ENCODE measurements at regions not wholly inside any gene's neighbourhood (a gene's known extent, or its start where the extent isn't known, plus 50 kb on each side); places are given as distances from the start of the nearest gene placed in this dataset.

GRCh38 chr1:38277646-38278045 is 231.1 kb upstream of the POU3F1 start:
- 0 out of 2 replicates have a peak, but pooled peaks cover 3% of the 10 kb centered on the region for H3K27me3 ChIP-seq (ENCODE audit: insufficient read depth, low read length)
- no peaks in the 10 kb centered on the region for H3K9me2 ChIP-seq (ENCODE audit: low read depth, low read length)
- no peaks in the 10 kb centered on the region for H3K36me3 ChIP-seq (ENCODE audit: insufficient read depth, low read length)
- H3K4me2 ChIP-seq (ENCODE audit: low read length) = no peak overlapping the region
- no peaks in the 10 kb centered on the region for H4K20me1 ChIP-seq (ENCODE audit: insufficient read depth, low read length)
- no peaks in the 10 kb centered on the region for H3K79me2 ChIP-seq (ENCODE audit: insufficient read depth, low read length)
- H3F3A ChIP-seq (ENCODE audit: insufficient read depth, low read length) = no peaks in the 10 kb centered on the region
- H2AFZ ChIP-seq (ENCODE audit: low read length) = no peak overlapping the region
- no peak overlapping the region for H3K9ac ChIP-seq (ENCODE audit: low read length)
- no peak overlapping the region for H3K4me3 ChIP-seq (ENCODE audit: low read depth, low read length, poor library complexity, severe bottlenecking)
- H3K27ac ChIP-seq (ENCODE audit: low read depth, low read length, poor library complexity, severe bottlenecking) = no peak overlapping the region
- no peaks in the 10 kb centered on the region for H3K9me3 ChIP-seq (ENCODE audit: low read length)
- TF ChIP-seq EZH2 (IDR thresholded peaks at IDR 0.05; ENCODE audit: borderline replicate concordance, low read length) = no peak
- TF ChIP-seq, protein P1, sequence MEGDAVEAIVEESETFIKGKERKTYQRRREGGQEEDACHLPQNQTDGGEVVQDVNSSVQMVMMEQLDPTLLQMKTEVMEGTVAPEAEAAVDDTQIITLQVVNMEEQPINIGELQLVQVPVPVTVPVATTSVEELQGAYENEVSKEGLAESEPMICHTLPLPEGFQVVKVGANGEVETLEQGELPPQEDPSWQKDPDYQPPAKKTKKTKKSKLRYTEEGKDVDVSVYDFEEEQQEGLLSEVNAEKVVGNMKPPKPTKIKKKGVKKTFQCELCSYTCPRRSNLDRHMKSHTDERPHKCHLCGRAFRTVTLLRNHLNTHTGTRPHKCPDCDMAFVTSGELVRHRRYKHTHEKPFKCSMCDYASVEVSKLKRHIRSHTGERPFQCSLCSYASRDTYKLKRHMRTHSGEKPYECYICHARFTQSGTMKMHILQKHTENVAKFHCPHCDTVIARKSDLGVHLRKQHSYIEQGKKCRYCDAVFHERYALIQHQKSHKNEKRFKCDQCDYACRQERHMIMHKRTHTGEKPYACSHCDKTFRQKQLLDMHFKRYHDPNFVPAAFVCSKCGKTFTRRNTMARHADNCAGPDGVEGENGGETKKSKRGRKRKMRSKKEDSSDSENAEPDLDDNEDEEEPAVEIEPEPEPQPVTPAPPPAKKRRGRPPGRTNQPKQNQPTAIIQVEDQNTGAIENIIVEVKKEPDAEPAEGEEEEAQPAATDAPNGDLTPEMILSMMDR (IDR thresholded peaks at IDR 0.05; ENCODE audit: low read length) = no peak
- no peaks in the 10 kb centered on the region for H3K4me1 ChIP-seq (ENCODE audit: insufficient read depth, low read length, severe bottlenecking)

GRCh38 chr1:38275960-38276359 is 229.4 kb upstream of the POU3F1 start:
- H3K27me3 ChIP-seq (ENCODE audit: insufficient read depth, low read length) = 0 out of 2 replicates have a peak, but pooled peaks cover 3% of the 10 kb centered on the region
- no peak overlapping the region for H3K9ac ChIP-seq (ENCODE audit: low read length)
- no peaks in the 10 kb centered on the region for H3F3A ChIP-seq (ENCODE audit: insufficient read depth, low read length)
- no peaks in the 10 kb centered on the region for H3K4me1 ChIP-seq (ENCODE audit: insufficient read depth, low read length, severe bottlenecking)
- H3K27ac ChIP-seq (ENCODE audit: low read depth, low read length, poor library complexity, severe bottlenecking) = no peak overlapping the region
- H3K4me3 ChIP-seq (ENCODE audit: low read depth, low read length, poor library complexity, severe bottlenecking) = no peak overlapping the region
- H2AFZ ChIP-seq (ENCODE audit: low read length) = no peak overlapping the region
- H4K20me1 ChIP-seq (ENCODE audit: insufficient read depth, low read length) = no peaks in the 10 kb centered on the region
- no peaks in the 10 kb centered on the region for H3K36me3 ChIP-seq (ENCODE audit: insufficient read depth, low read length)
- TF ChIP-seq EZH2 (IDR thresholded peaks at IDR 0.05; ENCODE audit: borderline replicate concordance, low read length) = no peak
- TF ChIP-seq, protein P1 (IDR thresholded peaks at IDR 0.05; ENCODE audit: low read length) = no peak
- H3K9me2 ChIP-seq (ENCODE audit: low read depth, low read length) = no peaks in the 10 kb centered on the region
- no peaks in the 10 kb centered on the region for H3K9me3 ChIP-seq (ENCODE audit: low read length)
- H3K4me2 ChIP-seq (ENCODE audit: low read length) = no peak overlapping the region
- no peaks in the 10 kb centered on the region for H3K79me2 ChIP-seq (ENCODE audit: insufficient read depth, low read length)

GRCh38 chr1:38274974-38275373 is 228.4 kb upstream of the POU3F1 start:
- Histone ChIP-seq H3K36me3 (ENCODE audit: insufficient read depth, low read length) (no peaks in the 10 kb centered on the region), H3K27me3 (ENCODE audit: insufficient read depth, low read length) (0 out of 2 replicates have a peak, but pooled peaks cover 3% of the 10 kb centered on the region), H3K4me3 (ENCODE audit: low read depth, low read length, poor library complexity, severe bottlenecking) (no peak overlapping the region), H3K9me2 (ENCODE audit: low read depth, low read length) (no peaks in the 10 kb centered on the region), H3F3A (ENCODE audit: insufficient read depth, low read length) (no peaks in the 10 kb centered on the region), H2AFZ (ENCODE audit: low read length) (no peak overlapping the region), H3K9me3 (ENCODE audit: low read length) (no peaks in the 10 kb centered on the region), H3K27ac (ENCODE audit: low read depth, low read length, poor library complexity, severe bottlenecking) (no peak overlapping the region), H3K4me2 (ENCODE audit: low read length) (no peak overlapping the region), H3K9ac (ENCODE audit: low read length) (no peak overlapping the region), H3K4me1 (ENCODE audit: insufficient read depth, low read length, severe bottlenecking) (no peaks in the 10 kb centered on the region), H3K79me2 (ENCODE audit: insufficient read depth, low read length) (no peaks in the 10 kb centered on the region), H4K20me1 (ENCODE audit: insufficient read depth, low read length) (no peaks in the 10 kb centered on the region)
- TF ChIP-seq, protein P1 (IDR thresholded peaks at IDR 0.05; ENCODE audit: low read length) = no peak
- no peak for TF ChIP-seq EZH2 (IDR thresholded peaks at IDR 0.05; ENCODE audit: borderline replicate concordance, low read length)

Data from OCI-LY1 (cell line).